Esophagus squamous epithelium (tissue), 4 donors: ENCODE measurements at regions not wholly inside any gene's neighbourhood (a gene's known extent, or its start where the extent isn't known, plus 50 kb on each side); places are given as distances from the start of the nearest gene placed in this dataset.

Experiments used
- CTCF ChIP-seq, 6 experiments: fragments of 450-650 bp in 4 of 6; fragments of 200-600 bp in 2 of 6; sonication (generic) in 2 of 6; IDR thresholded peaks; one replicate each; pipeline ENCODE4 v1.5.1; 2016 to 2019; ENCODE audit warnings: antibody characterized with exemption in 6 of 6, mild to moderate bottlenecking in 4 of 6, moderate library complexity in 4 of 6
- POLR2A ChIP-seq, 4 donors: fragments of 450-650 bp; IDR thresholded peaks; one replicate each; pipeline ENCODE4 v1.6.1; 2017; ENCODE audit warnings: antibody characterized with exemption in 4 of 4, mild to moderate bottlenecking in 4 of 4, moderate library complexity in 3 of 4

- TF ChIP-seq CTCF (IDR thresholded peaks at IDR 0.05) = no peak
- TF ChIP-seq POLR2A (IDR thresholded peaks at IDR 0.05) = no peak
These were observed 663.5 kb downstream of the SORCS1 start for GRCh38 chr10:106500925-106501525.
